GM10266 (cell line): ENCODE measurements at regions not wholly inside any gene's neighbourhood (a gene's known extent, or its start where the extent isn't known, plus 50 kb on each side); places are given as distances from the start of the nearest gene placed in this dataset.

Experiments
- DNase-seq: peaks from one replicate; pipeline ENCODE4 v3.0.0; 2012; ENCODE audit errors: extremely low spot score
- CTCF ChIP-seq: IDR thresholded peaks from 2 replicates; pipeline ENCODE4 v1.5.1; 2012; ENCODE audit warnings: mild to moderate bottlenecking, low read depth; ENCODE audit not compliant: control insufficient read depth, insufficient read depth; ENCODE audit errors: missing control alignments

GRCh38 chr17:55846745-55847144 is 95.9 kb downstream of the PCTP start:
- no peak for TF ChIP-seq CTCF
- no peak for DNase-seq

GRCh38 chr17:55852734-55853133 is 101.9 kb downstream of the PCTP start:
- no peak for DNase-seq
- TF ChIP-seq CTCF, result no peak

GRCh38 chr17:55859301-55859795 is 108.5 kb downstream of the PCTP start:
- no peak for DNase-seq

GRCh38 chr17:55865072-55865762 is 114.4 kb downstream of the PCTP start:
- TF ChIP-seq CTCF, result no peak

More at GRCh38 chr17:55859301-55859795, 108.5 kb downstream of the PCTP start:
- no peak for TF ChIP-seq CTCF

GRCh38 chr17:55870044-55870443 is 119.2 kb downstream of the PCTP start:
- no peak for DNase-seq
- no peak for TF ChIP-seq CTCF

More at GRCh38 chr17:55865072-55865762, 114.4 kb downstream of the PCTP start:
- no peak for DNase-seq

- no peak for DNase-seq
- no peak for TF ChIP-seq CTCF
These were observed 121.5 kb downstream of the PCTP start for GRCh38 chr17:55872374-55872773.

- TF ChIP-seq CTCF, result no peak
These were observed 122.3 kb downstream of the PCTP start for GRCh38 chr17:55873017-55873758.

More at GRCh38 chr17:55873017-55873758, 122.3 kb downstream of the PCTP start:
- DNase-seq, result no peak
